NT2/D1 (cell line): ENCODE measurements at regions not wholly inside any gene's neighbourhood (a gene's known extent, or its start where the extent isn't known, plus 50 kb on each side); places are given as distances from the start of the nearest gene placed in this dataset.
A peak's percentile ranks its signal among the peaks of the same experiment; 100 is the strongest.
"Not testable (repeated sequence)": the region's sequence is repeated elsewhere in the genome, so short reads cannot be mapped to it uniquely, and the experiment has no call there.

Experiments
- DNase-seq: peaks from one replicate; pipeline ENCODE4 v3.0.0-alpha.2; 2011; ENCODE audit warnings: low read depth, low spot score
- H3K27me3 ChIP-seq: 2 replicates; pipeline ENCODE4 v1.6.0; 2011; ENCODE audit warnings: mild to moderate bottlenecking; ENCODE audit not compliant: insufficient read length, insufficient read depth
- H3K36me3 ChIP-seq: 2 replicates; pipeline ENCODE4 v1.6.1; 2011; ENCODE audit warnings: mild to moderate bottlenecking, low read length, mixed read lengths; ENCODE audit not compliant: insufficient read depth, insufficient read length
- H3K4me1 ChIP-seq: 2 replicates; pipeline ENCODE4 v1.5.1; 2011; ENCODE audit not compliant: insufficient read depth, insufficient read length
- H3K4me3 ChIP-seq: 2 replicates; pipeline ENCODE4 v1.5.1; 2011; ENCODE audit warnings: low read depth; ENCODE audit not compliant: insufficient read length
- H3K9ac ChIP-seq: 2 replicates; pipeline ENCODE4 v1.6.0; 2011; ENCODE audit warnings: low read depth; ENCODE audit not compliant: insufficient read length
- H3K9me3 ChIP-seq: 2 replicates; pipeline ENCODE4 v1.5.1; 2011; ENCODE audit warnings: mild to moderate bottlenecking, low read length; ENCODE audit not compliant: insufficient read depth
- SUZ12 ChIP-seq: IDR thresholded peaks from 2 replicates; pipeline ENCODE4 v1.6.1; 2011; ENCODE audit not compliant: insufficient read length, insufficient read depth; ENCODE audit errors: extremely low read depth
- YY1 ChIP-seq: IDR thresholded peaks from 2 replicates; pipeline ENCODE4 v1.6.1; 2011; ENCODE audit not compliant: insufficient read length, insufficient read depth
- ZNF274 ChIP-seq: IDR thresholded peaks from 2 replicates; pipeline ENCODE4 v1.6.1; 2011; ENCODE audit warnings: mild to moderate bottlenecking, low read depth, low read length

DNA sequence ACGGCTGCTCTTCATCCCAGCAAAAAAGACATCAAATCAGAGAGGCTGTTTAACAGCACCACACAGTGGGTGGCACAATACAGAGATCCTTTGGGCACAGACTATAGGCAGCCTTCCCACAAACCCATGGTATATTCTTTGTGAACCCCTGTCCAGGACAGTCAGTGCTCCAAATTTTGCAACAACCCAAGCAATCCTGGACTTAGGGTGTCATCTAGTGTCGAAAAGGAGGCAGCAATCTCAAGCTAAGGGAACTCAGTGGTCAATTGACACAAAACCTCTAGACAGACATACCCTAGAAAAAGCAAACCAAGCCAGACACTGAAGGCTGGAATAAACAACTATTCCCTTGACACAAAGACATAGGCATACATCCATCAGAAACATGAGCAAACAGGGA, 137.4 kb downstream of the BMP15 start:
- Histone ChIP-seq H3K27me3 (no peaks in the 10 kb centered on the region), H3K36me3 (no peaks in the 10 kb centered on the region), H3K9me3 (no peaks in the 10 kb centered on the region), H3K9ac (no peak overlapping the region), H3K4me3 (no peak overlapping the region), H3K4me1 (peaks cover 2% of the 10 kb centered on the region)
- no peak for DNase-seq
- no peak for TF ChIP-seq ZNF274
- no peak for TF ChIP-seq SUZ12
- TF ChIP-seq YY1 = no peak

- Histone ChIP-seq H3K27me3 (no peaks in the 10 kb centered on the region), H3K9me3 (no peaks in the 10 kb centered on the region), H3K4me1 (peaks cover 2% of the 10 kb centered on the region), H3K9ac (no peak overlapping the region), H3K4me3 (no peak overlapping the region), H3K36me3 (no peaks in the 10 kb centered on the region)
- TF ChIP-seq SUZ12 = no peak
- no peak for TF ChIP-seq ZNF274
- TF ChIP-seq YY1 = no peak
- peak; percentile 1 for DNase-seq
These were observed 143.2 kb downstream of the BMP15 start for GRCh38 chrX:51053741-51054140.

DNA sequence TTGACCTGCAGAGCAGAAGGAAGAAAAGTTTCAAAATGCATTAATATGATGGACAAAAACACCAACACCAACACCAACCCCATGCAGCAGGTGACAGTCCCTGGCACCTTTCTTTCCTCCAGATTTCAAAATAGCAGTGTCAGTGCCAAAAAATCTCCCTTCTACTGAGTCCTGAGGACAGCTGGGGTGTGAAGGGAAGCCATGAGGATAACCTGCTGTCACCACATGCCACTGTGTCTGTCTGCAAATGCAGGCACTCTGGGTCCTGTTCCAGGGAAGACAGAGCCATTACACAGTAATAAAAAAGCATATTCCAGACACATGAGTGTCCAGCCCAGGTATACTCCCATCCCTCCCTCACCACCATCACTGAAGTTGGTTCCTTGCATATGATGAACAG, 187.5 kb downstream of the BMP15 start:
- TF ChIP-seq SUZ12 (no peak), YY1 (no peak), ZNF274 (no peak)
- no peak for DNase-seq
- Histone ChIP-seq H3K36me3 (no peaks in the 10 kb centered on the region), H3K9me3 (peaks cover 6% of the 10 kb centered on the region; the same call in 1 of the 2 replicates), H3K4me3 (no peak overlapping the region), H3K27me3 (no peaks in the 10 kb centered on the region), H3K9ac (no peak overlapping the region), H3K4me1 (peaks cover 1% of the 10 kb centered on the region)

DNA sequence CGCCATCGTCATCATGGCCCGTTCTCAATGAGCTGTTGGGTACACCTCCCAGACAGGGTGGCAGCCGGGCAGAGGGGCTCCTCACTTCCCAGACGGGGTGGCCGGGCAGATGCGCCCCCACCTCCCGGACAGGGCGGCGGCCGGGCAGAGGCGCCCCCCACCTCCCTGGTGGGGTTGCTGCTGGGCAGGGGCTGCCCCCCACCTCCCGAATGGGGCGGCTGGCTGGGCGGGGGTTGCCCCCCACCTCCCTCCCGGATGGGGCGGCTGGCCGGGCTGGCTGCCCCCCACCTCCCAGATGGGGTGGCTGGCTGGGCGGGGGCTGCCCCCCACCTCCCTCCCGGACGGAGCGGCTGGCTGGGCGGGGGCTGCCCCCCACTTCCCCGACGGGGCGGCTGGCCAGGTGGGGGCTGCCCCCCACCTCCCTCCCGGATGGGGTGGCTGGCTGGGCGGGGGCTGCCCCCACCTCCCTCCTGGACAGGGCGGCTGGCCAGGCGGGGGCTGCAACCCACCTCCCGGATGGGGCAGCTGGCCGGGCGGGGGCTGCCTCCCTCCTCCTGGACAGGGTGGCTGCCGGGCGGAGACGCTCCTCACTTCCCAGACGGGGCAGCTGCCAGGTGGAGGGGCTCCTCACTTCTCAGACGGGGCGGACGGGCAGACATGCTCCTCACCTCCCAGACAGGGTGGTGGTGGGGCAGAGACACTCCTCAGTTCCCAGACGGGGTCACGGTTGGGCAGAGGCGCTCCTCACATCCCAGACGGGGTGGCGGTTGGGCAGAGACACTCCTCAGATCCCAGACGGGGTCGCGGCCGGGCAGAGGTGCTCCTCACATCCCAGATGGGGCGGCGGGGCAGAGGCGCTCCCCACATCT, 208.8 kb downstream of the BMP15 start:
- H3K9me3 ChIP-seq = not testable (repeated sequence)

GRCh38 chrX:51125743-51126142, 206.9 kb upstream of the NUDT10 start:
- not testable (repeated sequence) for H3K9me3 ChIP-seq, H3K9ac ChIP-seq, DNase-seq, H3K4me1 ChIP-seq, H3K4me3 ChIP-seq, H3K36me3 ChIP-seq, H3K27me3 ChIP-seq

More for the DNA sequence above, 208.8 kb downstream of the BMP15 start:
- not testable (repeated sequence) for H3K36me3 ChIP-seq, H3K4me1 ChIP-seq, DNase-seq, H3K27me3 ChIP-seq, H3K9ac ChIP-seq, H3K4me3 ChIP-seq

DNA sequence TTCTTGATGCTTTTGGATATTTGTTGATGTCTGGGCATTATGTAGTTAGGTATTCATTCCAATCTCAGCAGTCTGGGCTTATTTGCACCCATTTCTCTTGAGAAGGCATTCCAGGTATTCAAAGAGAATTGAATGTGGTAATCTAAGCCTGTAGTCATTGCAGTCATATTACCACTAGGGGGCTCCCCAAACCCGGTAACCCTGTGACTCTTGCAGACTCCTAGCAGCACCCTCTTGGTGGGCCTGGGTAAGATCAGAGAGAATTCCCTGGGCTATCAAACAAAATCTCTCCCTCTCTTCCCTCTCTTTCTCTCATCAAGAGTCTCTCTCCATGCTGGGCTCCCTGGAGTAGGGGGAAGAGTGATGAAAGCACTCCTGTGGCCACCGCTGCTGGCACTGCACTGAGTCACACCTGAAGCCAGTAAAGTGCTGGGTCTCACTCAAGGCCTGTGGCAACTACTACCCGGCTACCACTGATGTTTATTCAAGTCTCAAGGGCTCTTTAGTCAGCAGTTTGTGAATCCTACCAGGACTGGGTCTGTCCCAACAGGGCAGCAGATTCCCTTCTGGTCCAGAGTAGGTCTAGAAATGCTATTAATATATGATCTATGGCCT, 187.7 kb upstream of the NUDT10 start:
- TF ChIP-seq ZNF274 = no peak
- no peak for TF ChIP-seq SUZ12
- no peak for TF ChIP-seq YY1
- no peak overlapping the region for H3K4me3 ChIP-seq
- H3K4me1 ChIP-seq = no peaks in the 10 kb centered on the region
- H3K27me3 ChIP-seq = no peaks in the 10 kb centered on the region
- DNase-seq = peak; percentile 67
- no peaks in the 10 kb centered on the region for H3K9me3 ChIP-seq
- H3K9ac ChIP-seq = no peak overlapping the region
- H3K36me3 ChIP-seq = no peaks in the 10 kb centered on the region

GRCh38 chrX:51148848-51149247, 183.8 kb upstream of the NUDT10 start:
- DNase-seq = peak; percentile 43
- no peak for TF ChIP-seq YY1
- no peak for TF ChIP-seq SUZ12
- no peak for TF ChIP-seq ZNF274

More at GRCh38 chrX:51148848-51149247, 183.8 kb upstream of the NUDT10 start:
- Histone ChIP-seq H3K9ac (no peak overlapping the region), H3K36me3 (no peaks in the 10 kb centered on the region), H3K9me3 (no peaks in the 10 kb centered on the region), H3K4me3 (no peak overlapping the region), H3K4me1 (no peaks in the 10 kb centered on the region), H3K27me3 (no peaks in the 10 kb centered on the region)
